HCT116 (cell line): ENCODE measurements at regions not wholly inside any gene's neighbourhood (a gene's known extent, or its start where the extent isn't known, plus 50 kb on each side); places are given as distances from the start of the nearest gene placed in this dataset.

ENCODE experiments used
- ATAC-seq: fragments of 200-7000 bp; cut with Tn5 transposase; 2 replicates; pipeline ENCODE4 v1.9.1; 2020; ENCODE audit warnings: mild to moderate bottlenecking, moderate library complexity
- BruUV-seq: library from RNA; stranded (reverse); fragments of 400-500 nt; replicated peaks from 2 replicates; lab custom pipeline; 2021; lab: Mats Ljungman, UMichigan
- CTCF ChIA-PET: fragments of 300-600 bp; sonication (Branson Sonifier 250); formaldehyde crosslinking; loops from one replicate; lab custom pipeline; 2021; ENCODE audit warnings: antibody characterized with exemption; lab: Charles Lee
- POLR2A ChIA-PET: fragments of 300-600, 350-600 bp; sonication (Branson Sonifier 250); formaldehyde crosslinking; loops from one replicate; lab custom pipeline; 2021; ENCODE audit warnings: antibody characterized with exemption; lab: Charles Lee
- RAD21 ChIA-PET, 2 experiments: fragments of 300-600 bp; sonication (Branson Sonifier 250); formaldehyde crosslinking; loops; one replicate each; lab custom pipeline; 2023; ENCODE audit warnings: low total read pairs in 2 of 2; ENCODE audit not compliant: uncharacterized antibody in 2 of 2, unreplicated experiment in 2 of 2, low non-redundant PET in 1 of 2; lab: Charles Lee
- DNase-seq: peaks from one replicate; pipeline ENCODE4 v3.0.0-alpha.2; 2010; ENCODE audit warnings: low read depth, low spot score
- H2AFZ ChIP-seq: fragments of 200-600 bp; shearing (Covaris generic), sonication (generic); 2 replicates; pipeline ENCODE4 v1.6.1; 2017; ENCODE audit warnings: low read depth, mixed run types, mixed read lengths, antibody characterized with exemption, low read length; ENCODE audit not compliant: poor library complexity, severe bottlenecking
- H3K27ac ChIP-seq: 2 replicates; pipeline ENCODE4 v1.5.1; 2012; ENCODE audit warnings: low read depth, low read length
- H3K27me3 ChIP-seq: fragments of 200-600 bp; sonication (generic); 2 replicates; pipeline ENCODE4 v1.6.1; 2016; ENCODE audit warnings: mixed run types, low read length, mixed read lengths; ENCODE audit not compliant: insufficient read depth
- H3K36me3 ChIP-seq, 2 experiments: fragments of 200-500 bp in 1 of 2; fragments of 200-600 bp in 1 of 2; sonication (Bioruptor generic) in 1 of 2; sonication (generic) in 1 of 2; 2 replicates each; pipeline versions ENCODE4 v1.5.1 to v1.6.1; 2014 to 2016; ENCODE audit warnings: low read length in 2 of 2, inconsistent platforms in 1 of 2, mixed read lengths in 1 of 2, mixed run types in 1 of 2; ENCODE audit not compliant: insufficient read depth in 2 of 2, control insufficient read depth in 1 of 2
- H3K4me1 ChIP-seq, 2 experiments: fragments of 200-600 bp in 1 of 2; sonication (generic) in 1 of 2; 2 replicates each; pipeline versions ENCODE4 v1.5.1 to v1.6.1; 2012 to 2017; ENCODE audit warnings: low read length in 2 of 2, inconsistent platforms in 1 of 2, mild to moderate bottlenecking in 1 of 2, mixed read lengths in 1 of 2, mixed run types in 1 of 2, moderate library complexity in 1 of 2; ENCODE audit not compliant: insufficient read depth in 2 of 2, control insufficient read depth in 1 of 2
- H3K4me2 ChIP-seq: fragments of 200-600 bp; sonication (generic); 2 replicates; pipeline ENCODE4 v1.6.1; 2017; ENCODE audit warnings: mixed run types, low read length, mixed read lengths
- H3K4me3 ChIP-seq, 2 experiments: fragments of 200-600 bp in 1 of 2; sonication (generic) in 1 of 2; replicated peaks in 1 of 2; 2 replicates each; pipeline ENCODE4 v1.5.1; 2011 to 2016; ENCODE audit warnings: low read length in 2 of 2, control low read depth in 1 of 2, low read depth in 1 of 2, mild to moderate bottlenecking in 1 of 2, mixed read lengths in 1 of 2, mixed run types in 1 of 2
- H3K79me2 ChIP-seq: fragments of 200-600 bp; sonication (generic); 2 replicates; pipeline ENCODE4 v1.6.1; 2017; ENCODE audit warnings: mild to moderate bottlenecking, mixed run types, low read length, moderate library complexity, mixed read lengths; ENCODE audit not compliant: insufficient read depth
- H3K9ac ChIP-seq: fragments of 200-600 bp; sonication (generic); 2 replicates; pipeline ENCODE4 v1.6.1; 2016; ENCODE audit warnings: low read length, mixed read lengths
- H3K9me2 ChIP-seq: fragments of 200-600 bp; sonication (generic), shearing (Covaris generic); 2 replicates; pipeline ENCODE4 v1.6.1; 2017; ENCODE audit warnings: mixed run types, mild to moderate bottlenecking, moderate library complexity; ENCODE audit not compliant: insufficient read depth
- H3K9me3 ChIP-seq, 2 experiments: fragments of 200-500 bp in 1 of 2; fragments of 200-600 bp in 1 of 2; sonication (Bioruptor generic) in 1 of 2; sonication (generic) in 1 of 2; 2 replicates each; pipeline ENCODE4 v1.6.1; 2014 to 2017; ENCODE audit warnings: low read length in 2 of 2, mixed read lengths in 2 of 2, inconsistent platforms in 1 of 2, low read depth in 1 of 2, mild to moderate bottlenecking in 1 of 2, mixed run types in 1 of 2, moderate library complexity in 1 of 2; ENCODE audit not compliant: control insufficient read depth in 1 of 2, insufficient read depth in 1 of 2
- H4K20me1 ChIP-seq: fragments of 200-600 bp; sonication (generic), shearing (Covaris generic); 2 replicates; pipeline ENCODE4 v1.6.1; 2017; ENCODE audit warnings: mixed run types, mild to moderate bottlenecking, moderate library complexity; ENCODE audit not compliant: insufficient read depth
- CBX3 ChIP-seq: IDR thresholded peaks from 2 replicates; pipeline ENCODE4 v1.6.1; 2012; ENCODE audit warnings: low read depth
- CEBPB ChIP-seq: IDR thresholded peaks from 2 replicates; pipeline ENCODE4 v1.6.1; 2012; ENCODE audit warnings: low read depth
- EZH2phosphoT487 ChIP-seq: fragments of 200-600 bp; IDR thresholded peaks from 2 replicates; pipeline ENCODE4 v1.6.1; 2018; ENCODE audit warnings: antibody characterized with exemption, borderline replicate concordance
- FOSL1 ChIP-seq: IDR thresholded peaks from 2 replicates; pipeline ENCODE4 v1.6.1; 2012; ENCODE audit warnings: low read depth
- MAX ChIP-seq: IDR thresholded peaks from 2 replicates; pipeline ENCODE4 v1.6.1; 2012
- POLR2A ChIP-seq: IDR thresholded peaks from 2 replicates; pipeline ENCODE4 v1.7.0; 2011; ENCODE audit warnings: borderline replicate concordance; ENCODE audit not compliant: insufficient read depth, insufficient read length; ENCODE audit errors: extremely low read depth
- REST ChIP-seq: IDR thresholded peaks from 2 replicates; pipeline ENCODE4 v1.6.1; 2012; ENCODE audit warnings: low read depth
- SIN3A ChIP-seq: IDR thresholded peaks from 2 replicates; pipeline ENCODE4 v1.6.1; 2012; ENCODE audit warnings: low read depth
- SRF ChIP-seq: IDR thresholded peaks from 2 replicates; pipeline ENCODE4 v1.6.1; 2012; ENCODE audit warnings: low read depth
- YY1 ChIP-seq: IDR thresholded peaks from 2 replicates; pipeline ENCODE4 v1.6.1; 2011; ENCODE audit warnings: low read length, low read depth, moderate library complexity, mild to moderate bottlenecking; ENCODE audit not compliant: insufficient replicate concordance; ENCODE audit errors: extremely low read depth
- intact Hi-C: fragments of 100-400 bp; cut with micrococcal nuclease; formaldehyde crosslinking; loops from 2 replicates; pipeline ENCODE4 v1.10.0; 2022

- no peak overlapping the region for H3K27ac ChIP-seq
- no peak for ATAC-seq
- CTCF ChIA-PET = no interaction called here
Measured at GRCh38 chr5:72030237-72030636, 77.0 kb upstream of the MAP1B start.

More at GRCh38 chr5:72030237-72030636, 77.0 kb upstream of the MAP1B start:
- H3K9me2 ChIP-seq = no peaks in the 10 kb centered on the region
- no TSS peak for BruUV-seq
- H3K9me3 ChIP-seq = no peaks in the 10 kb centered on the region
- no peaks in the 10 kb centered on the region for H3K36me3 ChIP-seq
- no peak overlapping the region for H3K9ac ChIP-seq
- no peaks in the 10 kb centered on the region for H4K20me1 ChIP-seq
- intact Hi-C loops = no loop called here
- no peaks in the 10 kb centered on the region for H3K27me3 ChIP-seq
- H3K4me3 ChIP-seq = no peak overlapping the region
- TF ChIP-seq CEBPB (no peak), REST (no peak), SRF (no peak), YY1 (no peak), CBX3 (no peak), MAX (no peak), SIN3A (no peak), FOSL1 (no peak), EZH2phosphoT487 (no peak), POLR2A (no peak)
- ChIA-PET POLR2A (no interaction called here), RAD21 (no interaction called here)
- no peak overlapping the region for H2AFZ ChIP-seq
- H3K4me2 ChIP-seq = no peak overlapping the region
- no peaks in the 10 kb centered on the region for H3K4me1 ChIP-seq
- DNase-seq = no peak
- no peaks in the 10 kb centered on the region for H3K79me2 ChIP-seq
